T-helper 2 cell treated with Interferon-gamma antibody and Interleukin-4, amounts not matched to agents 100 ng/mL and 5 ng/mL, for 36 hours (primary cell): ENCODE measurements at regions not wholly inside any gene's neighbourhood (a gene's known extent, or its start where the extent isn't known, plus 50 kb on each side); places are given as distances from the start of the nearest gene placed in this dataset.

Source experiments
- intact Hi-C: fragments of 100-400 bp; cut with micrococcal nuclease; formaldehyde crosslinking; loops from one replicate; pipeline ENCODE4 v1.15.1; 2023

GRCh38 chr1:81700728-81701470, 99.8 kb upstream of the ADGRL2 start:
- intact Hi-C loops: no loop called here

- intact Hi-C loops: no loop called here
Measured at GRCh38 chr1:81699234-81699633, 101.5 kb upstream of the ADGRL2 start.

DNA sequence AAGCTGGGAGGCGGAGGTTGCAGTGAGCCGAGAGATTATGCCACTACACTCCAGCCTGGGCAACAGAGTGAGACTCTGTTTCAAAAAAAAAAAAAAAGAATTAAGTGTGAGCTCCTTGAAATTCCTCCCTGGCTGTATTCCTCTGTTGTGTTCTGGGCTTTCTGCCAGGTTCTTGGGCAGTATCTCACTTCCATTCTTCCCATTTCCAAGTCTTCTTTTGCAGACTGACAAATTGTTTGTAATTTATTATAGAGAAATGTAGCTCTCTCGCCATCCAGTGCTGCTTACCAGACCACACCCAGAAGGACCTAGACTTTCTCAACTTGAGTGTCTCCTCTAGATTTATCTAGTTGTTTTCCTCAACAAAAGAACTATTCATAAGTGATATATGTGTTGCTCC, 105.0 kb upstream of the ADGRL2 start:
- intact Hi-C loops: no loop called here

GRCh38 chr1:81693316-81693715, 107.4 kb upstream of the ADGRL2 start:
- intact Hi-C loops: no loop called here

DNA sequence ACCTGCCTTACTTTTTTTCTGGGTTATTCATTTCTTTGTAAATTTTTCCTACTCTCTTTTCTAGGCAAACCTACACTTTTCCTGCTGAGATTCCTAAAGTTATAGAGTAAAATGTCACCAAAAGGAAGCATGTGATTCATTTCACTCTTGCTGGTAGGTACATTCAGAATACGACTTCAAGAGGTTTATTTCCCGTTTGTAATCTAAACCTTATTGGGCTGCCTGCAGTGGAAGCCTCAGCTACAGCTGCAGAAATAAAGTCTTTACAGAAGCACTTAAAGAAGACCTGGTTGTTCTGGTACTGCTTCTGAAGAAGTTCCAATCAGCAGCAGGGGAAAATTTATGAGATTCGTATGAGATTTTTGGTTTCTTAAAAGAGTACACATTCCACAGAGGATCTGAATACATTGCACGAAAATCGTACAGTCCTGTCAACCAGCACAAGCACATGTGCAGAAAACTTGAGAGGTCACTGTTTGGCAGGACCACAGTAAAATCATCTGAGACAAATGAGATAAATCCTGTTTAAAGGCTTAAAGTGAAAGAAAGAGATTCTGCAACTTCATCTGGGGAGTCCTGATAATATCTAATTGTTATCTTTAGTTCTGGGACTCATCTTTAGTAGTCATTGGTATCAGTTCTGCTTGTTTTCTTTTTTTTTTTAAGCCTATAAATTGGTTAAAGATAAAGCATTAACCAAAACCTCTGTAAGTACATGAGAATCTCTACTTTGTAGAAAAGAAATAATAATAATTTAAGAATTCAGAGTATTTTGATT, 109.9 kb upstream of the ADGRL2 start:
- intact Hi-C loops: no loop called here

GRCh38 chr1:81689531-81689941, 111.2 kb upstream of the ADGRL2 start:
- intact Hi-C loops: no loop called here

- intact Hi-C loops: no loop called here
Measured at GRCh38 chr1:81682490-81682889, 118.2 kb upstream of the ADGRL2 start.

- intact Hi-C loops: no loop called here
Measured at GRCh38 chr1:81681601-81682266, 119.0 kb upstream of the ADGRL2 start.

- intact Hi-C loops: no loop called here
Measured at GRCh38 chr1:81681114-81681513, 119.6 kb upstream of the ADGRL2 start.

DNA sequence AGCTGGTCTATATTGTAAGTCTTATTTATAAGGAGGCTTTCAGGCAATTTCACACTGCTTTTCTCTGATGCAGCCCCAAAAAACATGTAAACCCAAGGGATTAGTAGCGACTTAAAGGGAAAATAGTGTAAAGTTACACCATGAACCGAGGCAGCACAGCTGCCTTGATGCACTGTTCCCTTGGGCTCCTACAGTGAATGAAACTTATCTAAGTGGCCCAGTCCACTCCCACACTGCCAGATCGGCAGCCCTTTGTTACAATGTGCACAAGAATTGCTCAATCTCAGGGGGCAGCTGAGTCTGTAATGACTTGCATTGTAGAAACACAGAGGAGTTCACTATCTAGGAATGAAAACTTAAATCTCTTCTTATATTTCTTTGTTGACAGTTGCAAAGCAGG, 120.8 kb upstream of the ADGRL2 start:
- intact Hi-C loops: no loop called here

- intact Hi-C loops: no loop called here
Measured at GRCh38 chr1:81678779-81679178, 122.0 kb upstream of the ADGRL2 start.

DNA sequence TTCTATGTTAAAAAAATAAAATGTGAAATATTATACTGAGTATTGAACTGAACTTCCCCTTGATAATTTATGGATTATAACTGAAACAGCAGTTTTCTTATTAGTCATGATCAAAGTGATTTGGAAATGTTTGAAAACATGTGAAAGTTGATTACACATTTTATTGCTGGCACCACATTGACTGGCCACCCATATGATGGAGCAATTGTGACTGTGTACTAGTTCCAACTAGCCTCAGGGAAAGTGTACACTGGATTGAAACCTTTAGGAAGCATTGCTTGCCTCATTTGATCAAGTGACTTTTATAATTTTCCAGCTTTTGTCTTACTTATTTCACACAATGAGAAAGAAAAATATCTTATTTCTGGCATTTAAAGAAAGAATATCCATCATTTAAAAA, 128.0 kb upstream of the ADGRL2 start:
- intact Hi-C loops: no loop called here

GRCh38 chr1:81671038-81671437, 129.7 kb upstream of the ADGRL2 start:
- intact Hi-C loops: no loop called here

- intact Hi-C loops: no loop called here
Measured at GRCh38 chr1:81670286-81670685, 130.4 kb upstream of the ADGRL2 start.

DNA sequence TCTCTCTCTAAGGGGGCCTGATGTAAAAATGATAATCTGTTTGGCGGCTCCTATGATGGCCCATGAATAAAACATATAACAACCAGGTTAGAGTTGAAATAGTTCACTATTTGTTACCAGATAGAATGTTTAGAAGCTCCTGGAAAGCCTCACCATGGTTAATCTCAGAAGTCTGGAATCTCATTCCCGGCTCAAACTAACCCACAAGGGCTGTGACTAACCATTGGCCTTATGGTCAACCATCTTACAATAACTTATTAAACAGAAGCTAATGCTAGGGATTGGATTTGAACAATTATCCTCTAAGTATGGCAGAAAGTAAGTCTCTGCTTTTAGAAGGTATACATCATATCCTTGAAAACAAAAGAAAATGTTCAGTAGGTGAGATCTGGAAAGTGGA, 134.1 kb upstream of the ADGRL2 start:
- intact Hi-C loops: no loop called here

DNA sequence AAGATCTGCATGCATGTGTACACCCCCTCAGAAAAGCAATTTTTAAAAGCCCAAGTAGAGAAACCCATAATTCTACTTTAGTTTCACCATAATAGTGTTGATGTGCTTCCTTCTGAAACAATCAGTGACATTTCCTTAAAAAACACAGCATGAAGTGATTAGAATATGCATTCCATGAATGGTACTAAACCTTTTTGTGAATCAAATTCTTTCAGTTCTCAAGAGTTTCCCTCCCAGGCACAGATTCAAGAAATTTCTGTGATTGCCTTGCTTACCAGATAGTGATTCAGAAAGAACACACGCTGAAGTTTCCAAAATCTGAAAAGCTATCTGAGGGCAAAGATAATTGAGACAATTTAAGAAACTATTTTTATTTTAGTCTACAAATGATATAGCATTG, 136.4 kb upstream of the ADGRL2 start:
- intact Hi-C loops: no loop called here

GRCh38 chr1:81662913-81663526, 137.7 kb upstream of the ADGRL2 start:
- intact Hi-C loops: no loop called here

GRCh38 chr1:81660286-81660685, 140.4 kb upstream of the ADGRL2 start:
- intact Hi-C loops: no loop called here

- intact Hi-C loops: no loop called here
Measured at GRCh38 chr1:81654657-81655056, 146.1 kb upstream of the ADGRL2 start.

GRCh38 chr1:81654147-81654546, 146.6 kb upstream of the ADGRL2 start:
- intact Hi-C loops: no loop called here

- intact Hi-C loops: no loop called here
Measured at GRCh38 chr1:81650776-81651175, 150.0 kb upstream of the ADGRL2 start.

- intact Hi-C loops: no loop called here
Measured at GRCh38 chr1:81635816-81636215, 164.9 kb upstream of the ADGRL2 start.
